HUES6 (cell line): ENCODE measurements at regions not wholly inside any gene's neighbourhood (a gene's known extent, or its start where the extent isn't known, plus 50 kb on each side); places are given as distances from the start of the nearest gene placed in this dataset.

Experiments
- H3K27ac ChIP-seq: 2 replicates; pipeline ENCODE4 v1.7.0; 2013; ENCODE audit warnings: low read depth, mild to moderate bottlenecking, low read length, inconsistent platforms
- H3K27me3 ChIP-seq: 2 replicates; pipeline ENCODE4 v1.6.1; 2013; ENCODE audit warnings: low read length; ENCODE audit not compliant: control insufficient read depth, insufficient read depth
- H3K36me3 ChIP-seq: 2 replicates; pipeline ENCODE4 v1.6.1; 2013; ENCODE audit warnings: low read length; ENCODE audit not compliant: control insufficient read depth, insufficient read depth
- H3K4me1 ChIP-seq: 2 replicates; pipeline ENCODE4 v1.6.1; 2013; ENCODE audit warnings: low read length; ENCODE audit not compliant: control insufficient read depth, insufficient read depth
- H3K4me3 ChIP-seq: 2 replicates; pipeline ENCODE4 v1.5.1; 2013; ENCODE audit warnings: low read depth, low read length
- H3K9ac ChIP-seq: one replicate; pipeline ENCODE4 v1.6.1; 2013; ENCODE audit warnings: mild to moderate bottlenecking, low read length
- H3K9me3 ChIP-seq: 2 replicates; pipeline ENCODE4 v1.6.1; 2013; ENCODE audit warnings: low read depth, low read length; ENCODE audit not compliant: control insufficient read depth, insufficient read depth

- H3K4me1 ChIP-seq = no peaks in the 10 kb centered on the region
- H3K36me3 ChIP-seq = no peaks in the 10 kb centered on the region
- no peak overlapping the region for H3K27ac ChIP-seq
- no peaks in the 10 kb centered on the region for H3K27me3 ChIP-seq
- no peak overlapping the region for H3K9ac ChIP-seq
- H3K4me3 ChIP-seq = no peak overlapping the region
- no peaks in the 10 kb centered on the region for H3K9me3 ChIP-seq
These were observed 207.5 kb downstream of the TENT4A start for GRCh38 chr5:6920628-6921256.

GRCh38 chr5:6926491-6927038 is 213.3 kb downstream of the TENT4A start:
- H3K36me3 ChIP-seq = no peaks in the 10 kb centered on the region
- no peaks in the 10 kb centered on the region for H3K27me3 ChIP-seq
- no peak overlapping the region for H3K9ac ChIP-seq
- H3K4me1 ChIP-seq = no peaks in the 10 kb centered on the region
- H3K9me3 ChIP-seq = no peaks in the 10 kb centered on the region
- H3K4me3 ChIP-seq = no peak overlapping the region
- H3K27ac ChIP-seq = no peak overlapping the region

- Histone ChIP-seq H3K9me3 (no peaks in the 10 kb centered on the region), H3K9ac (no peak overlapping the region), H3K27ac (no peak overlapping the region), H3K4me1 (no peaks in the 10 kb centered on the region), H3K4me3 (no peak overlapping the region), H3K27me3 (no peaks in the 10 kb centered on the region; the same call in none of the 2 replicates), H3K36me3 (no peaks in the 10 kb centered on the region)
These were observed 222.8 kb downstream of the TENT4A start for GRCh38 chr5:6936031-6936430.

GRCh38 chr5:6937677-6938076 is 224.4 kb downstream of the TENT4A start:
- no peaks in the 10 kb centered on the region for H3K9me3 ChIP-seq
- no peak overlapping the region for H3K27ac ChIP-seq
- H3K4me3 ChIP-seq = no peak overlapping the region
- H3K4me1 ChIP-seq = no peaks in the 10 kb centered on the region
- no peak overlapping the region for H3K9ac ChIP-seq
- H3K27me3 ChIP-seq = no peaks in the 10 kb centered on the region; the same call in none of the 2 replicates
- H3K36me3 ChIP-seq = no peaks in the 10 kb centered on the region

- H3K4me3 ChIP-seq = no peak overlapping the region
- no peaks in the 10 kb centered on the region for H3K9me3 ChIP-seq
- no peak overlapping the region for H3K9ac ChIP-seq
- no peaks in the 10 kb centered on the region; the same call in none of the 2 replicates for H3K27me3 ChIP-seq
- no peaks in the 10 kb centered on the region for H3K4me1 ChIP-seq
- H3K27ac ChIP-seq = no peak overlapping the region
- no peaks in the 10 kb centered on the region for H3K36me3 ChIP-seq
These were observed 228.4 kb downstream of the TENT4A start for GRCh38 chr5:6941631-6942030.

GRCh38 chr5:6943197-6944112 is 230.2 kb downstream of the TENT4A start:
- no peaks in the 10 kb centered on the region for H3K36me3 ChIP-seq
- H3K4me1 ChIP-seq = no peaks in the 10 kb centered on the region
- no peak overlapping the region for H3K4me3 ChIP-seq
- no peak overlapping the region for H3K9ac ChIP-seq
- no peaks in the 10 kb centered on the region for H3K27me3 ChIP-seq
- no peak overlapping the region for H3K27ac ChIP-seq
- no peaks in the 10 kb centered on the region for H3K9me3 ChIP-seq

GRCh38 chr5:6948562-6948961 is 235.3 kb downstream of the TENT4A start:
- Histone ChIP-seq H3K4me1 (no peaks in the 10 kb centered on the region), H3K9me3 (no peaks in the 10 kb centered on the region), H3K9ac (no peak overlapping the region), H3K4me3 (no peak overlapping the region), H3K27ac (no peak overlapping the region), H3K36me3 (no peaks in the 10 kb centered on the region), H3K27me3 (no peaks in the 10 kb centered on the region)

- Histone ChIP-seq H3K9me3 (no peaks in the 10 kb centered on the region), H3K4me1 (no peaks in the 10 kb centered on the region), H3K27ac (no peak overlapping the region), H3K9ac (no peak overlapping the region), H3K27me3 (no peaks in the 10 kb centered on the region), H3K4me3 (no peak overlapping the region), H3K36me3 (no peaks in the 10 kb centered on the region)
These were observed 236.0 kb downstream of the TENT4A start for GRCh38 chr5:6949230-6949629.

- Histone ChIP-seq H3K4me1 (no peaks in the 10 kb centered on the region), H3K27ac (no peak overlapping the region), H3K36me3 (no peaks in the 10 kb centered on the region), H3K27me3 (no peaks in the 10 kb centered on the region), H3K9ac (no peak overlapping the region), H3K4me3 (no peak overlapping the region), H3K9me3 (no peaks in the 10 kb centered on the region)
These were observed 237.0 kb downstream of the TENT4A start for GRCh38 chr5:6950250-6950649.

- Histone ChIP-seq H3K4me1 (no peaks in the 10 kb centered on the region), H3K9me3 (no peaks in the 10 kb centered on the region), H3K36me3 (no peaks in the 10 kb centered on the region), H3K9ac (no peak overlapping the region), H3K27me3 (no peaks in the 10 kb centered on the region), H3K27ac (no peak overlapping the region), H3K4me3 (no peak overlapping the region)
These were observed 237.6 kb downstream of the TENT4A start for GRCh38 chr5:6950860-6951259.

GRCh38 chr5:6961123-6961522 is 247.9 kb downstream of the TENT4A start:
- no peaks in the 10 kb centered on the region for H3K36me3 ChIP-seq
- no peaks in the 10 kb centered on the region for H3K27me3 ChIP-seq
- H3K9me3 ChIP-seq = no peaks in the 10 kb centered on the region; the same call in 1 of the 2 replicates
- no peak overlapping the region for H3K9ac ChIP-seq
- H3K4me1 ChIP-seq = no peaks in the 10 kb centered on the region
- no peak overlapping the region for H3K27ac ChIP-seq
- H3K4me3 ChIP-seq = no peak overlapping the region
